WERI-Rb-1 (cell line): ENCODE measurements at regions not wholly inside any gene's neighbourhood (a gene's known extent, or its start where the extent isn't known, plus 50 kb on each side); places are given as distances from the start of the nearest gene placed in this dataset.

Experiments used
- DNase-seq: peaks from one replicate; pipeline ENCODE4 v3.0.0-alpha.2; 2020
- H3K27ac ChIP-seq: fragments of 250-450 bp; sonication (Bioruptor Pico); 2 replicates; pipeline ENCODE4 v1.5.1; 2020; ENCODE audit warnings: mild to moderate bottlenecking, moderate library complexity
- H3K27me3 ChIP-seq: fragments of 250-450 bp; sonication (Bioruptor Pico); 2 replicates; pipeline ENCODE4 v1.5.1; 2021; ENCODE audit warnings: mild to moderate bottlenecking, low read depth, moderate library complexity; ENCODE audit not compliant: insufficient read depth, severe bottlenecking
- H3K36me3 ChIP-seq: fragments of 250-450 bp; sonication (Bioruptor Pico); 2 replicates; pipeline ENCODE4 v1.5.1; 2020; ENCODE audit warnings: mild to moderate bottlenecking, moderate library complexity
- H3K4me3 ChIP-seq: 2 replicates; pipeline ENCODE4 v1.5.1; 2011; ENCODE audit warnings: low read depth, mild to moderate bottlenecking, control low read depth, low read length
- H3K9me3 ChIP-seq: fragments of 250-450 bp; sonication (Bioruptor Pico); 2 replicates; pipeline ENCODE4 v1.5.1; 2021; ENCODE audit warnings: mild to moderate bottlenecking, moderate library complexity; ENCODE audit not compliant: severe bottlenecking
- CTCF ChIP-seq: IDR thresholded peaks from 2 replicates; pipeline ENCODE4 v1.5.1; 2011; ENCODE audit warnings: low read depth, mild to moderate bottlenecking, control low read depth, inconsistent platforms, low read length

GRCh38 chr14:71687166-71687831, 244.9 kb upstream of the RGS6 start:
- Histone ChIP-seq H3K36me3 (no peaks in the 10 kb centered on the region; the same call in none of the 2 replicates), H3K27me3 (no peaks in the 10 kb centered on the region), H3K27ac (no peak overlapping the region), H3K4me3 (no peak overlapping the region), H3K9me3 (no peaks in the 10 kb centered on the region)
- no peak for DNase-seq
- TF ChIP-seq CTCF: no peak

DNA sequence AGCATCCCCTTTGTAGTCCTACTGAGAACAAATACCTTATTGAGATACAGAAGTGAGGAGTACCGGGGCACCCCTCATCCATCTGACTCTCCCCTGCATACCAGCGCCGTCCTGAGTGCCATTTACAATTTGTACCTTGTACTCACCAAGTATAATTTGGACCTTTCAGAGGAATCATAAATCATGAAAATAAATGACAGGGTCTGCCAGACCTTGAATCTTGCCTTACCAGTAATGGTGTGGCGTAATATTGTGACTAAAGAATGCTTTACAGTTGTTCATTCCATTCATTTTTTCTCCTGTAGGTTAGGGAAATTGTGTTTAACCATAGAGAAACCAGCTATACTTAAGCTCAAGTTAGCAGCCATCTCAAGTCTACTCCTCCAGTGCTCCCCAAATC, 243.7 kb upstream of the RGS6 start:
- no peak for DNase-seq

GRCh38 chr14:71690478-71690877, 241.8 kb upstream of the RGS6 start:
- TF ChIP-seq CTCF: no peak
- Histone ChIP-seq H3K9me3 (no peaks in the 10 kb centered on the region), H3K4me3 (no peak overlapping the region), H3K27ac (no peak overlapping the region), H3K27me3 (no peaks in the 10 kb centered on the region), H3K36me3 (no peaks in the 10 kb centered on the region; the same call in 1 of the 2 replicates)
- DNase-seq: no peak

More for the DNA sequence above, 243.7 kb upstream of the RGS6 start:
- no peak overlapping the region for H3K27ac ChIP-seq
- TF ChIP-seq CTCF: no peak
- H3K27me3 ChIP-seq: no peaks in the 10 kb centered on the region
- H3K9me3 ChIP-seq: no peaks in the 10 kb centered on the region
- H3K4me3 ChIP-seq: no peak overlapping the region
- H3K36me3 ChIP-seq: no peaks in the 10 kb centered on the region; the same call in none of the 2 replicates

- H3K27ac ChIP-seq: no peak overlapping the region
- H3K36me3 ChIP-seq: no peaks in the 10 kb centered on the region; the same call in 1 of the 2 replicates
- no peak overlapping the region for H3K4me3 ChIP-seq
- no peak for TF ChIP-seq CTCF
- no peaks in the 10 kb centered on the region for H3K9me3 ChIP-seq
- no peaks in the 10 kb centered on the region for H3K27me3 ChIP-seq
- no peak for DNase-seq
Measured at GRCh38 chr14:71692496-71692895, 239.7 kb upstream of the RGS6 start.

- Histone ChIP-seq H3K9me3 (no peaks in the 10 kb centered on the region), H3K27ac (no peak overlapping the region), H3K36me3 (no peaks in the 10 kb centered on the region; the same call in 1 of the 2 replicates), H3K27me3 (no peaks in the 10 kb centered on the region), H3K4me3 (no peak overlapping the region)
- DNase-seq: no peak
- no peak for TF ChIP-seq CTCF
Measured at GRCh38 chr14:71693381-71693780, 238.8 kb upstream of the RGS6 start.
